Ectodermal cell (in vitro differentiated cells): ENCODE measurements at regions not wholly inside any gene's neighbourhood (a gene's known extent, or its start where the extent isn't known, plus 50 kb on each side); places are given as distances from the start of the nearest gene placed in this dataset.
"Not testable (repeated sequence)": the region's sequence is repeated elsewhere in the genome, so short reads cannot be mapped to it uniquely, and the experiment has no call there.

Experiments
- H3K27ac ChIP-seq: 2 replicates; pipeline ENCODE4 v1.7.0; 2013; ENCODE audit warnings: mild to moderate bottlenecking, low read depth, low read length; ENCODE audit not compliant: insufficient read depth, poor library complexity, severe bottlenecking
- H3K27me3 ChIP-seq: 2 replicates; pipeline ENCODE4 v1.7.0; 2013; ENCODE audit warnings: mild to moderate bottlenecking, low read length; ENCODE audit not compliant: insufficient read depth, control insufficient read depth, poor library complexity, severe bottlenecking
- H3K36me3 ChIP-seq: one replicate; pipeline ENCODE4 v1.7.0; 2013; ENCODE audit warnings: low read length; ENCODE audit not compliant: control insufficient read depth, insufficient read depth
- H3K4me1 ChIP-seq: one replicate; pipeline ENCODE4 v1.7.0; 2013; ENCODE audit warnings: low read length; ENCODE audit not compliant: control insufficient read depth, insufficient read depth
- H3K4me3 ChIP-seq: 2 replicates; pipeline ENCODE4 v1.7.0; 2013; ENCODE audit warnings: low read depth, low read length, control low read depth; ENCODE audit not compliant: insufficient read depth
- H3K9me3 ChIP-seq: 2 replicates; pipeline ENCODE4 v1.7.0; 2013; ENCODE audit warnings: mild to moderate bottlenecking, low read length, moderate library complexity; ENCODE audit not compliant: control insufficient read depth
- WGBS, 2 experiments: methylation state at CpG; one replicate each; pipeline ENCODE4 v1.1.7; 2013; ENCODE audit warnings: missing lambda C conversion rate in 2 of 2; 5-methylcytosine and 5-hydroxymethylcytosine counted together

GRCh38 chr11:114801773-114802172 lies 123.4 kb downstream of the NXPE2 start:
- WGBS, 2 experiments = 91 to 97% methylated on average over 3 of the region's 3 CpGs
- Histone ChIP-seq H3K27me3 (no peaks in the 10 kb centered on the region), H3K4me1 (peaks cover 5% of the 10 kb centered on the region)

GRCh38 chr11:114802878-114803277 lies 124.6 kb downstream of the NXPE2 start:
- WGBS, 2 experiments = 74 to 76% methylated on average over 6 of the region's 6 CpGs
- H3K4me1 ChIP-seq = peaks cover 5% of the 10 kb centered on the region
- H3K9me3 ChIP-seq = no peaks in the 10 kb centered on the region
- H3K36me3 ChIP-seq = no peaks in the 10 kb centered on the region
- H3K4me3 ChIP-seq = no peak overlapping the region
- H3K27ac ChIP-seq = no peak overlapping the region
- H3K27me3 ChIP-seq = no peaks in the 10 kb centered on the region

More at GRCh38 chr11:114801773-114802172, 123.4 kb downstream of the NXPE2 start:
- Histone ChIP-seq H3K4me3 (no peak overlapping the region), H3K27ac (no peak overlapping the region), H3K9me3 (no peaks in the 10 kb centered on the region), H3K36me3 (no peaks in the 10 kb centered on the region)

DNA sequence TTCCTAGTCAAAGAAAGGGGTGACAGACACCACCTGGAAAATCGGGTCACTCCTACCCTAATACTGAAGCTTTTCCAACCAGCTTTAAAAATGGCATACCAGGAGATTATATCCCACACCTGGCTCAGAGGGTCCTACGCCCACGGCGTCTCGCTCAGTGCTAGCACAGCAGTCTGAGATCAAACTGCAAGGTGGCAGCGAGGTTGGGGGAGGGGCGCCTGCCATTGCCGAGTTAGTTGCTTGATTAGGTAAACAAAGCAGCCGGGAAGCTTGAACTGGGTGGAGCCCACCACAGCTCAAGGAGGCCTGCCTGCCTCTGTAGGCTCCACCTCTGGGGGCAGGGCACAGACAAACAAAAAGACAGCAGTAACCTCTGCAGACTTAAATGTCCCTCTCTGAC lies 127.1 kb downstream of the NXPE2 start:
- not testable (repeated sequence) for H3K4me1 ChIP-seq, H3K27ac ChIP-seq, H3K27me3 ChIP-seq, H3K36me3 ChIP-seq, H3K9me3 ChIP-seq, H3K4me3 ChIP-seq
- WGBS, 2 experiments = 53 to 60% methylated on average over 7 to 8 of the region's 9 CpGs

GRCh38 chr11:114811971-114812370 lies 133.6 kb downstream of the NXPE2 start:
- Histone ChIP-seq H3K27ac (no peak overlapping the region), H3K36me3 (no peaks in the 10 kb centered on the region), H3K4me3 (no peak overlapping the region), H3K9me3 (no peaks in the 10 kb centered on the region), H3K4me1 (no peaks in the 10 kb centered on the region), H3K27me3 (no peaks in the 10 kb centered on the region)
- WGBS, 2 experiments = 90 to 92% methylated on average over 3 of the region's 3 CpGs

DNA sequence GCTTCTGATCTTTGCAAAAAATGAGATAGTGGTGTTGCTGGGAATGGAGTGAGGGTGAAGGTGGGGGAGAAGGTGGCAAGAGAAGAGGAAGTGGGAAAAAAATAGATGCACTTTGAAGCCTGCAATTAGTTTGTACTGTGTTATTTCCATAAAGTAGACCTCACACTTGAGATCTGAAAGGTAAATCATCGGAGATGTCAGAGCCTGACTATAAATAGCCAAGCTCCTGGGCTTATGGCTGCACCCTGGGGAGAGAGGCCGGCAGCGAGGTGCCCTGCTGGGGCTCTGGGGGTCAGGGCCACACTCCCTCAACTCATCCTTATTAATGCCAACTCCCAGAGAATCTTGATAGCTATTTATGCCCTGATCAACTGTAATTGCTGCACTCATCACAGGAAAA lies 134.4 kb downstream of the NXPE2 start:
- H3K4me1 ChIP-seq = no peaks in the 10 kb centered on the region
- 73 to 81% methylated on average over 3 of the region's 3 CpGs for WGBS, 2 experiments
- no peaks in the 10 kb centered on the region for H3K9me3 ChIP-seq
- H3K27ac ChIP-seq = no peak overlapping the region
- H3K27me3 ChIP-seq = no peaks in the 10 kb centered on the region
- H3K4me3 ChIP-seq = no peak overlapping the region
- H3K36me3 ChIP-seq = no peaks in the 10 kb centered on the region

GRCh38 chr11:114813189-114813718 lies 134.9 kb downstream of the NXPE2 start:
- Histone ChIP-seq H3K27ac (no peak overlapping the region), H3K4me3 (no peak overlapping the region), H3K4me1 (no peaks in the 10 kb centered on the region), H3K9me3 (no peaks in the 10 kb centered on the region), H3K36me3 (no peaks in the 10 kb centered on the region), H3K27me3 (no peaks in the 10 kb centered on the region)
- 88 to 94% methylated on average over 3 to 4 of the region's 4 CpGs for WGBS, 2 experiments

DNA sequence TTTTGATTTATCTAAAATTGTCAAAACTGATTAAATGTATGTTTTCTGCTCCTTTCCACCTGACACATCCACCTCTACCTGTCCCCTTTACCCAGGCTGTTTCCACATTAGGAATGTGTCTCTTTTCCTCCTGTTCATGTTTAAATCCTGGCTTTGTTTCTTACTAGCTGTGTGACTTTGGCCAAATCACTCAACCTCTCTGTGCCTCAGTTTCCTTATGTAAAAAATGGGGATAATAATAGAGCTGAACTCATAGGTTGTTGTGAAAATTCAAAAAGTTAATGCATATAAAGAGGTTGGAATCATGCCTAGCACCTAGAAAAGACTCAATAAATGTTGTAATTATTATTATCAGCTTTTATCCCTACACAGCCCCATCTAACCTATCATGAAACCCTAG lies 136.8 kb downstream of the NXPE2 start:
- Histone ChIP-seq H3K36me3 (no peaks in the 10 kb centered on the region), H3K27ac (no peak overlapping the region), H3K9me3 (no peaks in the 10 kb centered on the region), H3K4me3 (no peak overlapping the region), H3K4me1 (no peaks in the 10 kb centered on the region), H3K27me3 (no peaks in the 10 kb centered on the region)

DNA sequence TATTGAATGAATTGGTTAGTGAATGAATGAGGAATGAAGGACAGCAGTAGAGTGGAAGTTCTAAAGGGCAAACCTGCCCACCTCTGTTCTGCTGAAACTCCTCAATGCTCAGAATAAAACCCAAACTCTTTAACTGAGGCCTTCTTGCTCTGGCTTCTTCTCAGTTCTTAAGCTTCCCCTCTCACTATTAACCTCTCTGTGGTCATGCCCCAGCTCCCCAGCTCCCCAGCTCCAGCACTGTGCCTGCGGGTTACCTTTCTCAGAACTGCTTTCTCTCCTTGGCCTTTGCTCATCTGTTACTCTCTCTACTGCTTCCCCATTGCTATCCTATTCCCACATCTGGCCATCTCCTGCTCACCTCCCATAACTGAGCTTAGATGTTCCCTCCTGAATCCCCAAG lies 137.4 kb downstream of the NXPE2 start:
- Histone ChIP-seq H3K9me3 (no peaks in the 10 kb centered on the region), H3K27me3 (no peaks in the 10 kb centered on the region), H3K27ac (no peak overlapping the region), H3K4me1 (no peaks in the 10 kb centered on the region), H3K4me3 (no peak overlapping the region), H3K36me3 (no peaks in the 10 kb centered on the region)
- 91 to 94% methylated on average over 1 of the region's 1 CpG for WGBS, 2 experiments

GRCh38 chr11:114816791-114817190 lies 138.5 kb downstream of the NXPE2 start:
- WGBS, 2 experiments = 79 to 92% methylated on average over 1 of the region's 2 CpGs
- no peaks in the 10 kb centered on the region for H3K9me3 ChIP-seq
- H3K4me1 ChIP-seq = no peaks in the 10 kb centered on the region
- H3K4me3 ChIP-seq = no peak overlapping the region
- H3K27me3 ChIP-seq = no peaks in the 10 kb centered on the region
- H3K36me3 ChIP-seq = no peaks in the 10 kb centered on the region
- H3K27ac ChIP-seq = no peak overlapping the region

- Histone ChIP-seq H3K4me1 (no peaks in the 10 kb centered on the region), H3K4me3 (no peak overlapping the region), H3K27me3 (no peaks in the 10 kb centered on the region), H3K9me3 (no peaks in the 10 kb centered on the region), H3K27ac (no peak overlapping the region), H3K36me3 (no peaks in the 10 kb centered on the region)
- 77 to 82% methylated on average over 4 of the region's 6 CpGs for WGBS, 2 experiments
These were observed 140.1 kb downstream of the NXPE2 start for GRCh38 chr11:114818382-114818781.

GRCh38 chr11:114819028-114819427 lies 140.7 kb downstream of the NXPE2 start:
- Histone ChIP-seq H3K4me3 (no peak overlapping the region), H3K36me3 (no peaks in the 10 kb centered on the region), H3K9me3 (no peaks in the 10 kb centered on the region), H3K27ac (no peak overlapping the region), H3K27me3 (no peaks in the 10 kb centered on the region), H3K4me1 (no peaks in the 10 kb centered on the region)
- 91 to 93% methylated on average over 4 of the region's 4 CpGs for WGBS, 2 experiments
